ENCODE measurements at regions not wholly inside any gene's neighbourhood (a gene's known extent, or its start where the extent isn't known, plus 50 kb on each side); places are given as distances from the start of the nearest gene placed in this dataset.
"Not testable (repeated sequence)": the region's sequence is repeated elsewhere in the genome, so short reads cannot be mapped to it uniquely, and the experiment has no call there.

DNA sequence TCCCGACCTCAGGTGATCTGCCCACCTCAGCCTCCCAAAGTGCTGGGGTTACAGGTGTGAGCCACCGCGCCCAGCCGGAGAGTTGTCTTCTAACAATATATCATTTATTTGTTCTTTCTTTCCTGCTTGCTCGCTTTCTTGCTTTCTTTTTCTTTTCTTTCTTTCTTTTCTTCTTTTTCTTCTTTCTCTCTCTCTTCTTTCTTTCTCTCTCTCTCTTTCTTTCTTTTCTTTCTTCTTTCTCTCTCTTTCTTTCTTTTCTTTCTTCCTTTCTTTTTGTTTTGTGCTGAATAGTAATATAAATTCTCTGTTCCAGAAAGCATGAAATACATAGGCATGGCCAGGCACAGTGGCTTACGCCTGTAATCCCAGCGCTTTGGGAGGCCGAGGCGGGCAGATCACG, 73.5 kb upstream of the ZNF644 start:
- not testable (repeated sequence) for DNase-seq (ENCODE audit: low spot score)

DNA sequence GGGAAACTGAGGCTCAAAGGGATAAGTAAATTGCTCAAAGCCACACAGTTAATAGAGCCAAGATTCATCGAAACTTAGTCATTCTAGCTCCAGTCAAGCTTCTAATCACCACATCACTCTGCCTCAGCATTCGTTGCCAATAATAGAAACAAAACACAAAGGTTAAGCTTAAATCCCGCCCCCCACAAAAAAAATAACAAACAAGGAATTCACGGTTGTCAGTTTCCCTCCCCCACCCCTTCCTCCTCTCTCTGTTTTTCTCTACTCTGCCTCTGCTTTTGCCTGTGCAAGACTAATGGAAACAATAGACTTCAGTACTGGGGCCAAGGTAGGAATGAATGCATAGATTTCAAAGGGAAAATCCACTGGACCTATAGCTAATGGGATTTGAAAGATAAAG, 70.7 kb upstream of the ZNF644 start:
- no peak for DNase-seq (ENCODE audit: low spot score)

DNA sequence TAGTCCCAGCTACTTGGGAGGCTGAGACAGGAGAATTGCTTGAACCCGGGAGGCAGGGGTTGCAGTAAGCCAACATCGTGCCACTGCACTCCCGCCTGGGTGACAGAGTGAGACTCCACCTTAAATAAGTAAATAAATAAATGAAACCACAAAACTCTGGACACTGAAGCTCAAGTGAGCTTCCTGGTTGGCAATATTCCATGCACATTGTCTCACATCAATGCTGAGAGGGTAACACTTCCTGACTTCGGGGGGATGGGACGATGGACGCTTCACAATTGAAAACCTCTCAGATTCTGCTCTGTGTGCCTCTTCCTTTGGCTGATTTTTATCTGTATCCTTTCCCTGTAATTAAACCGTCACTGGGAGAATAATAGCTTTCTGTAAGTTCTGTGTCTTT, 70.0 kb upstream of the ZNF644 start:
- no peak for DNase-seq (ENCODE audit: low spot score)

DNA sequence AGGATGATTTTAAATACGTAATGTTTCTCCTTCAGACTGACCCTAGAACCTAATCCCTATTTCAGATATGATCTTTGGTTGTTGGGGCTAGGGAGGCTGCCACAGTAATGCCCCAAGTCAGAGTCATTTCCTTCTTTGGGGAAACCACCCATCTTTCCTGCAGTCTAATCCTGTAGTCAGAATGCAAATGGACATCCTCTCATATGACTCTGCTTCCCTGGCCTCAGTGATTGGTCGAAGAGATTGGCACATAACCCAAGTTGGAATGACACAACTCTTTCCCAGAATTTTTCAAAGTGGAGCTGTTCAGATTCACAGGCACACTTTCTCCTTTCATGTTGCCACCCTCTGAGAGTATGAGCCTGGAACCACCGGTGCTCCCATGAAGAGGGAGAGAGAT, 58.8 kb upstream of the ZNF644 start:
- no peak for DNase-seq (ENCODE audit: low spot score)

DNA sequence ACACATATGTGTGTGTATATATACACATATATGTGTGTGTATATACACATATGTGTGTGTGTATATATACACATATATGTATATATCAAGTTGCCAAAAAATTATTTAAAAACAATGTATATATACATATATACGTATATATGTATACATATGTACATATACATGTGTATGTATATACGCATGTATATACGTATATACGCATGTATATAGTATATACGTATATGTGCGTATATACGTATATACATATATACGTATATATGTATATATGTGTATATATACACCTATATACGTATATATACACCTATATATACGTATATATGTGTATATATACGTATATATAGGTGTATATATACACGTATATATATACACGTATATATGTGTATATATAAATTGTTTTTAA, 57.0 kb upstream of the ZNF644 start:
- DNase-seq (ENCODE audit: low spot score), result no peak

DNA sequence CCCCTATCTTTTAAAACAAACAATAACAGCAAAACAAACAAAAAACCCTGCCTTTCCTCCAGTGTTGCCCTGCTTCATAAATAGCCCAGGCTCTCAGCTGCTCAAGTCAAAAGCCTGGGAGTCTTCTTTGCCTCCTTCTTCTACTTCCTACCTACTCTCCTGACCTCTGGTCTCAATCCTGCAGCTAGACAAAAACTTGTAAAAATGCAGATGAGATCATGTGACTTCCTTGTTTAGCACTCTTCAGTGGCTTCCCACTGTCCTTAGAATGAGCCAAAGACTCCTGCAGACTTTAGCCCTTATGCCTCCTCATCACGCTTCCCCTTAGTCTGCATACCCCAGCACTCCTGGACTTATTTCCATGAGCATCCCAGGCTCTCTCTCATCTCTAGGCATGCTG, 55.0 kb upstream of the ZNF644 start:
- DNase-seq (ENCODE audit: low spot score), result no peak

DNA sequence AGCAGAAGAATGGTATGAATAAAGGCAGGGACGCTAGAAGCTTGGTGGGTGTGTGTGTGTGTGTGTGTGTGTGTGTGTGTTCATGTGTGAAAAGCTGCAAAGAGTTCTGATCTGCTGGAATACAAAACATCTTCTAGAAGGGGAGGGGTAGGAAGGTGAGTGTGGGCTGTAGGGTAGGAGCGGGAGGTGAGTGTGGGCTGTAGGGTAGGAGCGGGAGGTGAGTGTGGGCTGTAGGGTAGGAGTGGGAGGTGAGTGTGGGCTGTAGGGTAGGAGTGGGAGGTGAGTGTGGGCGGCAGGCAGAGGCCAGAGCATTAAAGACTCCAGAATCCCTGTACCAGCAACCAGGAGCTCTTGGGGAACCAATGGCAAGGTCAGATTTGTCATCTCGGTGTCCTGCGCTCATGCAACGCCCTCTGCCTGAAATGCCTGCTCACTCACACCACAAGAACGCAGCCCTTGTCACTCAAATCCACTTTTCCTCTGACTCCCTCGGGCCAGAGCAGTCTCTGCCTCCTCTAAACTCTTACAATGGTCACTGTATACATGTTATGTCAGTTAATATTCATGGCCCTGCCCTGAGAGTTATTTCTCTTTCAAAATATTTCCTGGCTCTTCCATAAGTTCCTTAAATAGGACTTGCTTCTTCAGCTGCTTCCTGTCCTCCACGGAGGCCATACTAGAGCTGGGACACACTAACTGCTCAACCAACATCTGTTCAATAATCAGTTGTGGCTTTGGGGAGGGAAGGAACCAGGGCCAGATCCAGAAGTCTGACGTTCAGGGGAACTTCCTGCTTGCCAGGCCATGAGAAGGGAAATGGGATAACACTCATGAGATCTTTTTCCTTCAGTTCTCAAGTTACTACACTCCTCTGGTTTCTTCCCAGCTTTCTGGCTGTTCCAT, 53.6 kb upstream of the ZNF644 start:
- DNase-seq (ENCODE audit: low spot score), result no peak

DNA sequence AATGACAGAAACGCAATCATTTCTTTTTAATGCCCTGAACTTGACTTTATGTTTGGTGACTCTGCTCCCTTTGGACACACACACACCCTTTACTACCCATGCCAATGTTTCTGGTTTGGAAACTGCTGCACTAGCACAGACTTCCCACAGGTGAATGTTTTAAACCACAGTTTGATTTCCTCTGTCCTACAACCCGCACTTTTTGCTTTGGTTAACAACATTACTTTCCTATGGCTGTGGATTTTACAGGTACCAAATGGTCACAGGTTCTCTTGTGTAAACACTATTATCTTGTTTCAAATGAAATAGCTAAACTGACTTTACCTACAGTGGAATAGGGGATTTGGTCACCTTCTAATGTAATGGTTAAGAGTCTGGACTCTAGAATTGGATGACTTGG, 51.5 kb upstream of the ZNF644 start:
- no peak for DNase-seq (ENCODE audit: low spot score)

DNA sequence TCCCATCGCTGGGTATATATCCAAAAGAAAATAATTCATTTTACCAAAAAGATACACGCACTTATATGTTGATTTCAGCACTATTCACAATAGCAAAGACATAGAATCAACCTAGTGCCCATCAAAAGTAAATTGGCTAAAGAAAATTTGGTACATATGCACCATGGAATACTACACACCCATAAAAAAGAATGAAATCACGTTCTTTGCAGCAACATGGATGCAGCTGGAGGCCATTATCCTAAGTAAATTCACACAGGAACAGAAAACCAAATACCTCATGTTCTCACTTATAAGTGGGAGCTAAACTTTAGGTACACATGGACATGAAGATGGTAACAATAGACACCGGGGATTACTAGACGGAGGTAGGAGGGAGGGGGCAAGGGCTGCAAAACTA, 50.0 kb upstream of the ZNF644 start:
- DNase-seq (ENCODE audit: low spot score), result no peak

Data from NAMALWA (cell line).